Ascending aorta (tissue), 2 donors: ENCODE measurements at regions not wholly inside any gene's neighbourhood (a gene's known extent, or its start where the extent isn't known, plus 50 kb on each side); places are given as distances from the start of the nearest gene placed in this dataset.

Source experiments
- DNase-seq, 2 donors: peaks; one replicate each; pipeline ENCODE4 v3.0.0-alpha.2; 2019; ENCODE audit warnings: low spot score in 2 of 2
- H3K27ac ChIP-seq, 2 donors: fragments of 200-600 bp; sonication (generic); one replicate each; pipeline ENCODE4 v1.5.1; 2016 to 2017; ENCODE audit warnings: mild to moderate bottlenecking in 1 of 2
- H3K27me3 ChIP-seq: fragments of 200-600 bp; sonication (generic); one replicate; pipeline ENCODE4 v1.5.1; 2017
- H3K36me3 ChIP-seq, 2 donors: fragments of 200-600 bp; sonication (generic); one replicate each; pipeline ENCODE4 v1.5.1; 2016
- H3K4me1 ChIP-seq, 2 donors: fragments of 200-600 bp; sonication (generic); one replicate each; pipeline ENCODE4 v1.5.1; 2016 to 2017; ENCODE audit warnings: mild to moderate bottlenecking in 1 of 2
- H3K4me3 ChIP-seq, 2 donors: fragments of 200-600 bp; sonication (generic); one replicate each; pipeline ENCODE4 v1.5.1; 2016 to 2017; ENCODE audit warnings: mild to moderate bottlenecking in 1 of 2
- H3K9me3 ChIP-seq, 2 donors: fragments of 200-600 bp; sonication (generic); one replicate each; pipeline ENCODE4 v1.5.1; 2016
- CTCF ChIP-seq, 3 experiments: fragments of 200-600 bp in 2 of 3; fragments of 450-650 bp in 1 of 3; sonication (generic) in 2 of 3; IDR thresholded peaks; one replicate each; pipeline ENCODE4 v1.5.1; 2016 to 2019; ENCODE audit warnings: antibody characterized with exemption in 3 of 3, mild to moderate bottlenecking in 1 of 3, moderate library complexity in 1 of 3
- intact Hi-C: fragments of 100-400 bp; cut with DNase I; formaldehyde crosslinking; loops from one replicate; pipeline ENCODE4 v1.15.1; 2023

GRCh38 chr11:109480251-109480650, 58.3 kb downstream of the C11orf87 start:
- no peak for DNase-seq
- Histone ChIP-seq H3K4me3 (no peak overlapping the region), H3K9me3 (no peaks in the 10 kb centered on the region), H3K36me3 (no peaks in the 10 kb centered on the region), H3K27me3 (no peaks in the 10 kb centered on the region), H3K4me1 (no peaks in the 10 kb centered on the region), H3K27ac (no peak overlapping the region)
- intact Hi-C loops = no loop called here
- no peak for TF ChIP-seq CTCF (IDR thresholded peaks at IDR 0.05)

- no peak for DNase-seq
- no peak overlapping the region for H3K4me3 ChIP-seq
- H3K27ac ChIP-seq = no peak overlapping the region
- no peaks in the 10 kb centered on the region for H3K36me3 ChIP-seq
- TF ChIP-seq CTCF (IDR thresholded peaks at IDR 0.05) = no peak
- H3K27me3 ChIP-seq = no peaks in the 10 kb centered on the region
- H3K4me1 ChIP-seq = no peaks in the 10 kb centered on the region
- intact Hi-C loops = no loop called here
- H3K9me3 ChIP-seq = no peaks in the 10 kb centered on the region
Observed at GRCh38 chr11:109486129-109486528, 64.1 kb downstream of the C11orf87 start.

GRCh38 chr11:109490953-109491635, 69.1 kb downstream of the C11orf87 start:
- TF ChIP-seq CTCF (IDR thresholded peaks at IDR 0.05) = no peak
- no peaks in the 10 kb centered on the region for H3K36me3 ChIP-seq
- H3K4me1 ChIP-seq = no peaks in the 10 kb centered on the region
- no peak overlapping the region for H3K4me3 ChIP-seq
- H3K9me3 ChIP-seq = no peaks in the 10 kb centered on the region
- no peak for DNase-seq
- no peaks in the 10 kb centered on the region for H3K27me3 ChIP-seq
- H3K27ac ChIP-seq = no peak overlapping the region
- intact Hi-C loops = no loop called here

- no peak for TF ChIP-seq CTCF (IDR thresholded peaks at IDR 0.05)
- Histone ChIP-seq H3K36me3 (no peaks in the 10 kb centered on the region), H3K9me3 (no peaks in the 10 kb centered on the region), H3K4me1 (no peaks in the 10 kb centered on the region), H3K27ac (no peak overlapping the region), H3K4me3 (no peak overlapping the region), H3K27me3 (no peaks in the 10 kb centered on the region)
- no peak for DNase-seq
- intact Hi-C loops = no loop called here
Observed at GRCh38 chr11:109506115-109506514, 84.1 kb downstream of the C11orf87 start.

GRCh38 chr11:109507331-109507730, 85.3 kb downstream of the C11orf87 start:
- Histone ChIP-seq H3K36me3 (no peaks in the 10 kb centered on the region), H3K9me3 (no peaks in the 10 kb centered on the region), H3K4me3 (no peak overlapping the region), H3K27me3 (no peaks in the 10 kb centered on the region), H3K27ac (no peak overlapping the region), H3K4me1 (no peaks in the 10 kb centered on the region)
- no peak for DNase-seq
- no peak for TF ChIP-seq CTCF (IDR thresholded peaks at IDR 0.05)
- intact Hi-C loops = no loop called here
